Liver (tissue), 8 donors: ENCODE measurements at regions not wholly inside any gene's neighbourhood (a gene's known extent, or its start where the extent isn't known, plus 50 kb on each side); places are given as distances from the start of the nearest gene placed in this dataset.

Source experiments
- DNase-seq: peaks from one replicate; pipeline ENCODE4 v3.0.0-alpha.2; 2017; ENCODE audit warnings: low spot score
- H3K27ac ChIP-seq, 2 donors: one replicate each; pipeline ENCODE4 v1.7.0; 2013; ENCODE audit warnings: inconsistent platforms in 2 of 2, low read length in 2 of 2, control low read depth in 1 of 2, low read depth in 1 of 2, mild to moderate bottlenecking in 1 of 2
- H3K27me3 ChIP-seq, 4 donors: one replicate each; pipeline versions ENCODE4 v1.6.1 to v1.7.0; 2013; ENCODE audit warnings: low read length in 3 of 4, inconsistent platforms in 1 of 4, mild to moderate bottlenecking in 1 of 4, moderate library complexity in 1 of 4; ENCODE audit not compliant: control insufficient read depth in 4 of 4, insufficient read depth in 4 of 4
- H3K36me3 ChIP-seq, 4 donors: one replicate each; pipeline versions ENCODE4 v1.6.1 to v1.7.0; 2013; ENCODE audit warnings: low read length in 3 of 4, mild to moderate bottlenecking in 3 of 4, low read depth in 1 of 4, moderate library complexity in 1 of 4; ENCODE audit not compliant: control insufficient read depth in 4 of 4, insufficient read depth in 3 of 4
- H3K4me1 ChIP-seq, 4 donors: one replicate each; pipeline versions ENCODE4 v1.6.1 to v1.7.0; 2013; ENCODE audit warnings: low read length in 3 of 4, mild to moderate bottlenecking in 3 of 4, moderate library complexity in 1 of 4; ENCODE audit not compliant: control insufficient read depth in 4 of 4, insufficient read depth in 4 of 4
- H3K4me3 ChIP-seq, 3 donors: one replicate each; pipeline versions ENCODE4 v1.6.1 to v1.7.0; 2013; ENCODE audit warnings: low read length in 3 of 3, control low read depth in 1 of 3, low read depth in 1 of 3, mild to moderate bottlenecking in 1 of 3
- H3K9ac ChIP-seq, 2 donors: one replicate each; pipeline ENCODE4 v1.7.0; 2013; ENCODE audit warnings: low read length in 2 of 2, mild to moderate bottlenecking in 2 of 2, moderate library complexity in 2 of 2, control low read depth in 1 of 2, low read depth in 1 of 2
- H3K9me3 ChIP-seq, 4 donors: one replicate each; pipeline versions ENCODE4 v1.6.1 to v1.7.0; 2013; ENCODE audit warnings: low read length in 3 of 4; ENCODE audit not compliant: control insufficient read depth in 4 of 4
- EGR1 ChIP-seq, 2 donors: IDR thresholded peaks; 2 replicates each; pipeline ENCODE4 v1.6.1; 2016 to 2018; ENCODE audit warnings: antibody characterized with exemption in 2 of 2, low read depth in 2 of 2
- FOXA1 ChIP-seq: IDR thresholded peaks from 2 replicates; pipeline ENCODE4 v1.6.1; 2016; ENCODE audit warnings: antibody characterized with exemption
- FOXA2 ChIP-seq: IDR thresholded peaks from 2 replicates; pipeline ENCODE4 v1.6.1; 2016; ENCODE audit warnings: antibody characterized with exemption
- GABPA ChIP-seq, 2 donors: IDR thresholded peaks in 1 of 2; conservative IDR thresholded peaks in 1 of 2; 2 replicates each; pipeline ENCODE4 v1.6.1; 2016; ENCODE audit warnings: antibody characterized with exemption in 2 of 2, mild to moderate bottlenecking in 1 of 2, moderate library complexity in 1 of 2
- HNF4A ChIP-seq, 2 donors: conservative IDR thresholded peaks; 2 replicates each; pipeline ENCODE4 v1.6.1; 2016; ENCODE audit warnings: antibody characterized with exemption in 2 of 2, mild to moderate bottlenecking in 2 of 2
- HNF4G ChIP-seq: IDR thresholded peaks from 2 replicates; pipeline ENCODE4 v1.6.1; 2016; ENCODE audit warnings: antibody characterized with exemption
- JUND ChIP-seq, 2 donors: IDR thresholded peaks; 2 replicates each; pipeline ENCODE4 v1.6.1; 2016; ENCODE audit warnings: antibody characterized with exemption in 2 of 2
- NR2F2 ChIP-seq: IDR thresholded peaks from 2 replicates; pipeline ENCODE4 v1.6.1; 2016; ENCODE audit warnings: antibody characterized with exemption
- RAD21 ChIP-seq, 2 donors: IDR thresholded peaks; 2 replicates each; pipeline ENCODE4 v1.6.1; 2016; ENCODE audit warnings: antibody characterized with exemption in 2 of 2, mild to moderate bottlenecking in 2 of 2
- RXRA ChIP-seq, 2 donors: IDR thresholded peaks; 2 replicates each; pipeline ENCODE4 v1.6.1; 2017 to 2018; ENCODE audit warnings: antibody characterized with exemption in 2 of 2, mild to moderate bottlenecking in 1 of 2
- SP1 ChIP-seq: IDR thresholded peaks from 2 replicates; pipeline ENCODE4 v1.6.1; 2018; ENCODE audit warnings: antibody characterized with exemption, mild to moderate bottlenecking
- TAF1 ChIP-seq: conservative IDR thresholded peaks from 2 replicates; pipeline ENCODE4 v1.6.1; 2016; ENCODE audit warnings: antibody characterized with exemption, mild to moderate bottlenecking
- YY1 ChIP-seq: IDR thresholded peaks from 2 replicates; pipeline ENCODE4 v1.6.1; 2016; ENCODE audit warnings: antibody characterized with exemption, mild to moderate bottlenecking
- WGBS: extraction: QIAGEN DNeasy Blood & Tissue Kit; methylation state at CpG from one replicate; pipeline ENCODE4 v1.1.7; 2013; 5-methylcytosine and 5-hydroxymethylcytosine counted together
- TF ChIP-seq, protein P1 (sequence below): IDR thresholded peaks from 2 replicates; pipeline ENCODE4 v1.6.1; 2016; ENCODE audit warnings: antibody characterized with exemption, mild to moderate bottlenecking
- TF ChIP-seq, protein P2 (sequence below): fragments of 150-350 bp; IDR thresholded peaks from 2 replicates; pipeline ENCODE4 v1.5.1; 2017; ENCODE audit warnings: improper control_type of control experiment, low read depth, low read length; ENCODE audit not compliant: missing input control
- TF ChIP-seq, protein P3 (sequence below): IDR thresholded peaks from 2 replicates; pipeline ENCODE4 v1.6.1; 2016; ENCODE audit warnings: antibody characterized with exemption
- TF ChIP-seq, protein P4 (sequence below): IDR thresholded peaks from 2 replicates; pipeline ENCODE4 v1.6.1; 2016; ENCODE audit warnings: antibody characterized with exemption
- TF ChIP-seq, protein P5 (sequence below): IDR thresholded peaks from 2 replicates; pipeline ENCODE4 v1.6.1; 2016; ENCODE audit warnings: antibody characterized with exemption
- donor health status: healthy.
- donor health status: healthy.
- donor health status: healthy.
- donor health status: healthy.
- donor health status: healthy.

DNA sequence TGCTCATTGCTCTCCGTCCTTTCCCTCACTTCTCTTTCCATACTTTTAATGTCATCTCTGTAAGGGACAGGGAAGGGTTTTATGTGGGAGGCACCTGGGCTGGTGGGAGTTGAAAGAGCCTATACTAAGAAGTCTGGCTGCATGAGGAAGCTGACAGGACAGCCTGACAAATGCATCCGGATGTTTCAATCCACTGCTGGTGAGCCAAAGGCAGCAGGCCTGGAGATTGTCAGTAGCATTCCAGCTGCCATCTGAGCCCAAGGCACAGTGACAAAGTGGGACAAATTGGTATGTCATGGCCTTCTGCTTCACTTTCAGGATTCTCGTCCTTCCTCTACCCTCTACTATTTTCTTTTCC lies 218.4 kb downstream of the STK31 start:
- H3K36me3 ChIP-seq, result no peaks in the 10 kb centered on the region
- H3K27ac ChIP-seq, result no peak overlapping the region
- no peak overlapping the region for H3K9ac ChIP-seq
- no peaks in the 10 kb centered on the region for H3K9me3 ChIP-seq
- H3K27me3 ChIP-seq, result no peaks in the 10 kb centered on the region
- DNase-seq, result no peak
- TF ChIP-seq RAD21 (IDR thresholded peaks at IDR 0.05), result no peak
- TF ChIP-seq, protein P1, sequence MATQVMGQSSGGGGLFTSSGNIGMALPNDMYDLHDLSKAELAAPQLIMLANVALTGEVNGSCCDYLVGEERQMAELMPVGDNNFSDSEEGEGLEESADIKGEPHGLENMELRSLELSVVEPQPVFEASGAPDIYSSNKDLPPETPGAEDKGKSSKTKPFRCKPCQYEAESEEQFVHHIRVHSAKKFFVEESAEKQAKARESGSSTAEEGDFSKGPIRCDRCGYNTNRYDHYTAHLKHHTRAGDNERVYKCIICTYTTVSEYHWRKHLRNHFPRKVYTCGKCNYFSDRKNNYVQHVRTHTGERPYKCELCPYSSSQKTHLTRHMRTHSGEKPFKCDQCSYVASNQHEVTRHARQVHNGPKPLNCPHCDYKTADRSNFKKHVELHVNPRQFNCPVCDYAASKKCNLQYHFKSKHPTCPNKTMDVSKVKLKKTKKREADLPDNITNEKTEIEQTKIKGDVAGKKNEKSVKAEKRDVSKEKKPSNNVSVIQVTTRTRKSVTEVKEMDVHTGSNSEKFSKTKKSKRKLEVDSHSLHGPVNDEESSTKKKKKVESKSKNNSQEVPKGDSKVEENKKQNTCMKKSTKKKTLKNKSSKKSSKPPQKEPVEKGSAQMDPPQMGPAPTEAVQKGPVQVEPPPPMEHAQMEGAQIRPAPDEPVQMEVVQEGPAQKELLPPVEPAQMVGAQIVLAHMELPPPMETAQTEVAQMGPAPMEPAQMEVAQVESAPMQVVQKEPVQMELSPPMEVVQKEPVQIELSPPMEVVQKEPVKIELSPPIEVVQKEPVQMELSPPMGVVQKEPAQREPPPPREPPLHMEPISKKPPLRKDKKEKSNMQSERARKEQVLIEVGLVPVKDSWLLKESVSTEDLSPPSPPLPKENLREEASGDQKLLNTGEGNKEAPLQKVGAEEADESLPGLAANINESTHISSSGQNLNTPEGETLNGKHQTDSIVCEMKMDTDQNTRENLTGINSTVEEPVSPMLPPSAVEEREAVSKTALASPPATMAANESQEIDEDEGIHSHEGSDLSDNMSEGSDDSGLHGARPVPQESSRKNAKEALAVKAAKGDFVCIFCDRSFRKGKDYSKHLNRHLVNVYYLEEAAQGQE, result no peak
- no peak for TF ChIP-seq RXRA (IDR thresholded peaks at IDR 0.05)
- TF ChIP-seq, protein P2, sequence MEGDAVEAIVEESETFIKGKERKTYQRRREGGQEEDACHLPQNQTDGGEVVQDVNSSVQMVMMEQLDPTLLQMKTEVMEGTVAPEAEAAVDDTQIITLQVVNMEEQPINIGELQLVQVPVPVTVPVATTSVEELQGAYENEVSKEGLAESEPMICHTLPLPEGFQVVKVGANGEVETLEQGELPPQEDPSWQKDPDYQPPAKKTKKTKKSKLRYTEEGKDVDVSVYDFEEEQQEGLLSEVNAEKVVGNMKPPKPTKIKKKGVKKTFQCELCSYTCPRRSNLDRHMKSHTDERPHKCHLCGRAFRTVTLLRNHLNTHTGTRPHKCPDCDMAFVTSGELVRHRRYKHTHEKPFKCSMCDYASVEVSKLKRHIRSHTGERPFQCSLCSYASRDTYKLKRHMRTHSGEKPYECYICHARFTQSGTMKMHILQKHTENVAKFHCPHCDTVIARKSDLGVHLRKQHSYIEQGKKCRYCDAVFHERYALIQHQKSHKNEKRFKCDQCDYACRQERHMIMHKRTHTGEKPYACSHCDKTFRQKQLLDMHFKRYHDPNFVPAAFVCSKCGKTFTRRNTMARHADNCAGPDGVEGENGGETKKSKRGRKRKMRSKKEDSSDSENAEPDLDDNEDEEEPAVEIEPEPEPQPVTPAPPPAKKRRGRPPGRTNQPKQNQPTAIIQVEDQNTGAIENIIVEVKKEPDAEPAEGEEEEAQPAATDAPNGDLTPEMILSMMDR, result no peak
- WGBS, result 73% methylated on average over 3 of the region's 3 CpGs
- H3K4me1 ChIP-seq, result no peaks in the 10 kb centered on the region
- no peak overlapping the region for H3K4me3 ChIP-seq

DNA sequence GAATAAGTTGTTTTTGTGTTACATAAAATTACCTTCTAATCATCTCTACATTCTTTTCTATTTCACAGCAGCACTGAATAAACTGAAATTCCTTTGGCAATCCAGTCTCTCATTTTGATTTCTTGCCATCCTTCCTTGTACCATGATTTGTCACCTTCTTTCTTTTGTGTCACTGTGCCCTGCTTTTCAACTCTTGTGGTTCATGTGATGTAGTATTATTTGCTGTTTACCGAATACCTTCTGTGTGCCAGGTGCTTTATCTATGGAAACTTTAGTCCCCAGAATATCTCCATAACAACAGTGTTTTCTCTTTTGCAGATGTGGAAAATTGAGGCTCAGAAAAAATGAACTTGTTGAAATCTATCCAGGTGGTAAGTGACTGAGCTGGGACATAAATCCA lies 220.3 kb downstream of the STK31 start:
- Histone ChIP-seq H3K4me1 (no peaks in the 10 kb centered on the region), H3K9ac (no peak overlapping the region), H3K27me3 (no peaks in the 10 kb centered on the region), H3K4me3 (no peak overlapping the region), H3K9me3 (no peaks in the 10 kb centered on the region), H3K36me3 (no peaks in the 10 kb centered on the region), H3K27ac (no peak overlapping the region)
- TF ChIP-seq, protein P3, sequence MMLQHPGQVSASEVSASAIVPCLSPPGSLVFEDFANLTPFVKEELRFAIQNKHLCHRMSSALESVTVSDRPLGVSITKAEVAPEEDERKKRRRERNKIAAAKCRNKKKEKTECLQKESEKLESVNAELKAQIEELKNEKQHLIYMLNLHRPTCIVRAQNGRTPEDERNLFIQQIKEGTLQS, result no peak
- no peak for TF ChIP-seq JUND (IDR thresholded peaks at IDR 0.05)
- no peak for TF ChIP-seq HNF4G
- no peak for TF ChIP-seq FOXA1
- no peak for TF ChIP-seq YY1
- TF ChIP-seq TAF1, result no peak
- TF ChIP-seq RAD21 (IDR thresholded peaks at IDR 0.05), result no peak
- no peak for TF ChIP-seq HNF4A (conservative IDR thresholded peaks at IDR 0.05)
- TF ChIP-seq, protein P1, result no peak
- TF ChIP-seq FOXA2, result no peak
- TF ChIP-seq, protein P4, sequence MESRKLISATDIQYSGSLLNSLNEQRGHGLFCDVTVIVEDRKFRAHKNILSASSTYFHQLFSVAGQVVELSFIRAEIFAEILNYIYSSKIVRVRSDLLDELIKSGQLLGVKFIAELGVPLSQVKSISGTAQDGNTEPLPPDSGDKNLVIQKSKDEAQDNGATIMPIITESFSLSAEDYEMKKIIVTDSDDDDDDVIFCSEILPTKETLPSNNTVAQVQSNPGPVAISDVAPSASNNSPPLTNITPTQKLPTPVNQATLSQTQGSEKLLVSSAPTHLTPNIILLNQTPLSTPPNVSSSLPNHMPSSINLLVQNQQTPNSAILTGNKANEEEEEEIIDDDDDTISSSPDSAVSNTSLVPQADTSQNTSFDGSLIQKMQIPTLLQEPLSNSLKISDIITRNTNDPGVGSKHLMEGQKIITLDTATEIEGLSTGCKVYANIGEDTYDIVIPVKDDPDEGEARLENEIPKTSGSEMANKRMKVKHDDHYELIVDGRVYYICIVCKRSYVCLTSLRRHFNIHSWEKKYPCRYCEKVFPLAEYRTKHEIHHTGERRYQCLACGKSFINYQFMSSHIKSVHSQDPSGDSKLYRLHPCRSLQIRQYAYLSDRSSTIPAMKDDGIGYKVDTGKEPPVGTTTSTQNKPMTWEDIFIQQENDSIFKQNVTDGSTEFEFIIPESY, result no peak
- TF ChIP-seq SP1, result no peak
- TF ChIP-seq EGR1 (IDR thresholded peaks at IDR 0.05; ENCODE audit: low read depth in 2 of 2), result no peak
- TF ChIP-seq, protein P2, result no peak
- TF ChIP-seq GABPA (IDR thresholded peaks at IDR 0.05 in 1 of 2, conservative IDR thresholded peaks at IDR 0.05 in 1 of 2), result no peak
- TF ChIP-seq RXRA (IDR thresholded peaks at IDR 0.05), result no peak
- TF ChIP-seq, protein P5, sequence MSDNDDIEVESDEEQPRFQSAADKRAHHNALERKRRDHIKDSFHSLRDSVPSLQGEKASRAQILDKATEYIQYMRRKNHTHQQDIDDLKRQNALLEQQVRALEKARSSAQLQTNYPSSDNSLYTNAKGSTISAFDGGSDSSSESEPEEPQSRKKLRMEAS, result no peak
- no peak for TF ChIP-seq NR2F2
- 65% methylated on average over 1 of the region's 1 CpG for WGBS
- no peak for DNase-seq
